ENCODE measurements at regions not wholly inside any gene's neighbourhood (a gene's known extent, or its start where the extent isn't known, plus 50 kb on each side); places are given as distances from the start of the nearest gene placed in this dataset.

DNA sequence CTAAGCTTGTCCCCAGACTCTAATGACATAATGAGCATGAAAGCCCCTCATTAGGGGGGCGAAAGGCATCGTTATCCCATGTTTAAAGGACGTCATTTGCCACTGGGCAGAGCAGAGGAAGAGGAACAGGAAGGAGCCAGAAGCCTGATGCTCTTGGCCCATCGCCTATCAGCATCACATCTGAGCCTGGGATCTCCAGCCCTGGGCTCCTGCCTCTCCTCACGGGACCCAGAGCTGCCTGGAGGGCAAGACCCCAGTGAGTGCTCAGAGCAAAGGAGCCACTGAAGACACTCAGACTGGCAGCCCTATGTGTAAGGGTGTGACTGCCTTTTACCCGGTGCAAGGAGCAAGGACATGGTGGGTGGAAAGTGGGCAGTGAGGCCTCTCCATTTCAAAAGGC lies 115.0 kb upstream of the ZNF507 start:
- no peak for DNase-seq

DNA sequence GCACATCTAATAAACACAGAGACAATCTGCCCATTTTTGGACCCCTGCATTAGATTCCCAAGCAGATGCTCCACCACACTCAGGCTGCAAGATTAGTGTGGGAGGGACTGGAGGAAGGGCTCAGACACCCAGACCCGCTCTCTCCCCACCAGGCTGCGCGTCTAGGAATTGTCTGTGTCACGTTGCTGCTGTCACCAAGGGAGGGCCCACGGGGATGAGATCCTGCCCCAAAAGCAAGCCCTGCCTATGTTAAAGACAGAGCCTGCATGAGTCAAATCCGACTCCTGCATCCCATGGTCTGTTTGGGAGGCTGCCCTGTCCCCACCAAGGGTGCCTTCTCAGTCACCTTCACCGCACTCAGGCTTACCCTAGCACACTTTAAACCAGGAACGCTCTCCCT lies 114.4 kb upstream of the ZNF507 start:
- no peak for DNase-seq

DNA sequence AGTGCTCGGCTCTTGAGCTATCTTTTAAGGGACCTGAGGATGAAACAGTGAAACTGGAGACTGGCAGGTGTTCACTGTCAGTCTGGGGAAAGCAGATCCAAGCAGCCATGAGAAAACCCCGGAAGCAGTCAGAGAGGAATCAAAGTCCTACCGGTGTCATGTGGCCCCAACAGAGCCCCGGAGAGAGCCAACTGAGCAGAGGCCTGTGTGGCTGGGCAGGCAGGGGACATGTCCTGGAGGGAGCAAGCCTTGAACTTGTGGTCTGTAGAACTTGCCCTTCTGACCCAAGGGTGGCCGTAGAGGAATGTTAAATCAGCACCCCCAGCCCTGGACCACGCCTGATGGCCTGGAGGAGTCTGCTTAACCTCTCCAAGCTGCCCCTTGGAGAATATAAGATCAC lies 113.7 kb upstream of the ZNF507 start:
- DNase-seq, result no peak

DNA sequence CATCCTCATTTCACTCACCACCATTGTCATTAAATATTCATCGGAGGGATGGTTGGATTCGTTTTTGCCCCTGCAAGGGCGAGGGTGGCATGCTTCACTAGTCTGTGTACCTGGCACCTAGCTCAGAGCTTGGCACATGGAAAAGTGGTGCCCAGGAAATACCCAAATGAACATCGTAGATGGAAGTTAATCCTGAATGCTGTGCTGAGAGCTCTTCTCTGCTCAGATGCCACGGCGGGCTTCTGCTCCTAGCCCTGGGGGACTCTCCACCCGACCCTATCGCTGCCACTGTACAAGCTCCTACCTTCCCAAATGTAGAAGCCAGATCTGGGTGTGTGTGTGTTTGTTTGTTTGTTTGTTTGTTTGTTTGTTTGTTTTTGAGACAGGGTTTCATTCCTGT lies 113.0 kb upstream of the ZNF507 start:
- DNase-seq, result no peak

DNA sequence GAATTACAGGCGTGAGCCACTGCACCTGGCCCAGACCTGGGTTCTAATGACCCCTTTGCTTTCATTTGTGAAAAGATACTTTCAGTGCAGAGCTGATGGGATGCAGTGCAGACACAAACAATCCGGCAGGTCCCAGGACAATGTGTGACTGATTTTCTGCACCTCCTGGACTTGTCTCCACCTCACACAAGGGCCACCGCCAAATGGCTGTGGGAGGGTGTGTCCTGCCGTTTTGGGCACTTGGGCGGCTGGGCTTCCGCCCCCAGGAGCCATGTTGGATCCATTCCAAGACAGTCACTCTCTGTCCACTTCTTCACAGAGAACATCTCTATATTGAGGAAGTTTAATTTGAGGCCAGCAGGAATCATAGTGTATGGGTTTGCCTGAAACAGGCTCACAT lies 112.3 kb upstream of the ZNF507 start:
- DNase-seq, result no peak

DNA sequence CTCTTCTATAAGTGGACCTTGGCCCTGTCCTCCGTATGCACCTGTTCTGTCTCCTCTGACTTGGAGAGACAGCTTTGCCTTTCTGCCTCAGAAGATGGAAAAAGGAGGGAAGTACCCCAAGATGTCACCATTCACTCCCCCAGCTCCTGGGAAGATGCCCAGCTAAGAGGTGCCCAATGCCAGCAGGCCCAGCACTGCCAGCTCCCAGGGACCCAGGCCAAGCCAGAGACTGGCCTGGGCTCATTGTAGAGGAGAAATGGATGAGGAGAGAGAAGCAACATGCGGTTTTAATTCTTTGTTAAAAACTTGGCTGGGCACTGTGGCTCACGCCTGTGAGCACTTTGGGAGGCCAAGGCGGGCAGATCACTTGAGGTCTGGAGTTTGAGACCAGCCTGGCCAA lies 111.5 kb upstream of the ZNF507 start:
- no peak for DNase-seq

DNA sequence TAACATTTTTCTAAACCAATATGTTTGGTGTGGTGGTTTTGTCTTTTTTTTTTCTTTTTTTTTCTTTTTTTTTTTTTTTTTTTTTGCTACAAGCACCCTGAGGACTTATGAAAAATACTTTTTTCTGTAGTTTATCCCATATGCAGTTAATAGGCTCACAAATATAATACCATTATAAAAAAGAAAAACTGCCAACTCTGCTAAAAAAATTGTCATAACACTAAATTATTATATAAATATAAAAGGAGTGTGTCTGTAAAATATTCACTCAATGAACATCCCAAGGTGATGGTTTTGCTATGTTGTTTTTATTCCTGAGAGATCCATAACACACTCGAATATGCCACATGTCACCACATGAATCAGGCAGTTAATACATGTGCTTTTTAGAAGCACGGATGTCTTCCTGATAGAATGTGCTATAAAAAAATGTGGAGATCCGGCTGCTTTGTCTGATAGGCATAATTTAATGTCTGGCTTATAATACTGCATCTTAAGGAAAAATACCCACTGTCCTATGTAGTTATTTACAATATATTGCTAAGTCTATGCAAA lies 110.7 kb upstream of the ZNF507 start:
- DNase-seq, result no peak

DNA sequence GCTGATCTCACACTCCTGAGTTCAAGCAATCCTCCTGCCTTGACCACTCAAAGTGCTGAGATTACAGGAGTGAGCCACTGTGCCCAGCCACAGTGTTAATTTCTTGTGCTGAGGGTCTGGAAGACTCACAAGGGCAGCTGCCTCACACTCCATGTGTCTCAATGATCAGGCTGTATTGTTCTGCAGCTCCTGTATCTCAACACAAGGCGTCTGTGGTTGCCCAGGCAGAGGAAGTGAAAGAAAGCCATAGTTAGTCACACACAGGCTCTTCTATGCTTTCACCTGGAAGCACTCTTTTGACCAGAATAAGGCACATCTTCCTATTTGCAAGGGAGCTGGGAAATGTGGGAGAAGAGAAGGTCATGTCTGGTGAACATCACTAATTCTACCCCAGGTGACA lies 107.3 kb upstream of the ZNF507 start:
- no peak for DNase-seq

DNA sequence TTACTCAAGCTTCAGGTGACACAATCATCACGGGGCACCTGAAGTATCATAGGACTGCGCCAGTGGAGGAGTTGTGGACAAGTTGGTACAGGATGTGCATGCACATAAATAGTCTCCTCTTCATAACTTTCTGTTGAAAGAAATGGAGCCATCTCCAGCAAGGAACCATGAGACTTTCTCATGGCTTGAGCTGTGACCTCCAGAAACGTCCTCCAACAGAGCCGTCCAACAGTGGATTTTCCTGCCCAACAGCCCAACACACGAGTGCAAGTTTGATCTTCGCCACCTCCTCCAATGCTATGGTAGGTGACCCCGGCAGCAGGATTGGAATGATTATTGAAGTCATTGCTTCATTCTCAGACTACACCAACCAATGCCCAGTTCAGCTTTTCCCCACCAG lies 105.1 kb upstream of the ZNF507 start:
- no peak for DNase-seq

DNA sequence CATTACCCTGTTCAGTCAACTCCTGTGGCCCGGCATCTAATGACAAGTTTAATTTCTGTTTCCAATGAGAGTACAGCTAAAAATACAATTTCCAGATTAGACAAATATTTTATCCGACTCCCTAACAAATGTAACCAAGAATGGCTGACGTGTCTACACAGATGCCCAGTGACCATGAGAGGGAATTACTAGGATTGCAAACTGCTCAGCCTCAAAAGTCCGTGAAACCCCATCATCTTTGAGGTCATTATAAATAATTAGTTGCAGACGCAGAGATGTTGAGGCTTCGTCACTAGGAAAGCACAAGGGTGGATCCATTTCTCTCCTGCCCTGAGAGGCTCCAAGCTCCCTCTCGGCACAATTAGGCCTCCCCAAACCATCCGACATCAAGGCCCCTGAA lies 104.1 kb upstream of the ZNF507 start:
- DNase-seq, result no peak

DNA sequence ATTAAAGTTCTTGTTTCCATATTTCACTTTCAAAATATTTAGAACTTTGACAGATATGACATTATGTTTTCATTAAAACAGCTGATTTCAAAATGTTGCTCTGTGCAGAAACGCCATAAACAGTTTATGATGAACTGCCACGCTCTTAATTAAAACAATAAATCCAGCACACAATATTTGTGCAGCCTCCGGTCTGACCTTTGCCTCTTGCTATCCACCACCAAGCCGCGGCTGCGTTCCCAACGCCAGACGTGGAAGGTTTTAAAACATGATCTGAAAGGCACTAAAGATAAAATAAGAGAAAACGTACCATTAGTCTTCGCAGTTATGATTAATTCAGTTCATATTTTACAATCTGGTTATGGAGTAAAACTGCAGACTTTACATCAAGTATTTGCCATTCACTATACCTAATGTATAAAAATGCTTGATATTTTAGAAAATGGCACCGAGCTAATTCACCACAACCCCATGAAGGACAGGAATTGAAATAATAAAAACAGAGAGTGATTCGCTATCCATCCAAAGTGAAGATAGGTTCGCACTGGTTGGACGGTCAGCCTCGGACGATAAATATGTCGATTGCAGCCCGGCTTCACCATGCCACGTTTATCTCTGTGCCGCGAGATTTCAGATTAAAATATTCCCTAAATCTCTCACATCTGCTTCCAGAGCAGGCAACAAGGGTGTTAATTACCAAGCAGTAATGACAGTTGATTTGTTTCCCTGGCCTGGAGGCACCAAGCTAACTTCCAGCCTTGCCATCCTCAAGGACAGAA lies 103.3 kb upstream of the ZNF507 start:
- no peak for DNase-seq

DNA sequence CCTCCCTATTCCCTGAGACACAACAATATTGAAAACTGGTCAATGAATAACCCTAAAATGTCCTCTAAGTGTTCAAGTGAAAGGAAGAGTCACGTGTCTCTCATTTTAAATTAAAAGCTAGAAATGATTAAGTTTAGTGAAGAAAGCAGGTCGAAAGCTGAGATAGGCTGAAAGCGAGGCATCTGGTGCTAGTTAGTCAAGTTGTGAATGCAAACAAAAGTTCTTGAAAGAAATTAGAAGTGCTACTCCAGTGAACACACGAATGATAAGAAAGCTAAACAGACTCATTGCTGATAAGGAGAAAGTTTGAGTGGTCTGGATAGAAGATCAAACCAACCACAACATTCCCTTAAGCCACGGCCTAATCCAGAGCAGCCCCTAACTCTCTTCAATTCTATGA lies 99.4 kb upstream of the ZNF507 start:
- DNase-seq, result no peak

DNA sequence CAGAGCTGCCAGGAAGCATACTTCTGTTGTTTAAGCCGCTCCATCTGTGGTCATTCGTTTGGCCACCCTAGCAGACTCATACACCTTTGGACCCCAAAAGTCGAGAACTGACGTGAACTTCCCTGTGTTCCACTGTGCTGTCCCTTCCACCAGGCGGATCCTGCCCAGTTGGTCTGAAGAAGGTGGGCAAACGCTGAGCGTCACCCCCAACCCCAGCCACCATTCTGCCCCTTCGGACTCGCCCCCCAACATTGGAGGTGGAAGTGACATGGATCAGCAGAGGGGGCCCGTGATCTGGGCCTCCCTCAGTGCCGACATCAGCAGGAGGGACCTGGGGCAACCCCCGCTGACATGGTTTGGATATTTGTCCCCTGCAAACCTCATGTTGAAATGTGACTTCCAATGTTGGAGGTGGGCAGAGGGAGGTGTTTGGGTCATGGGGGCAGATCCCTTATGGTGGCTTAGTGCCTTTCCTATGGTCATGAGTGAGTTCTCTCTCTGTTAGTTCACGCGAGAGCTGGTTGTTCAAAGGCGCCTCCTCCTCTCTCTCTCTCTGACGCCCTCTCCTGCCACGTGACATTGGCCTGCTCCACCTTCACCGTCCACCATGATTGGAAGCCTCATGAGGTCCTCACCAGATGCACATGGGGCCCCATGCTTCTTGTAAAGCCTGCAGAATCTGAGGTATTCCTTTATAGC lies 93.6 kb upstream of the ZNF507 start:
- no peak for DNase-seq

DNA sequence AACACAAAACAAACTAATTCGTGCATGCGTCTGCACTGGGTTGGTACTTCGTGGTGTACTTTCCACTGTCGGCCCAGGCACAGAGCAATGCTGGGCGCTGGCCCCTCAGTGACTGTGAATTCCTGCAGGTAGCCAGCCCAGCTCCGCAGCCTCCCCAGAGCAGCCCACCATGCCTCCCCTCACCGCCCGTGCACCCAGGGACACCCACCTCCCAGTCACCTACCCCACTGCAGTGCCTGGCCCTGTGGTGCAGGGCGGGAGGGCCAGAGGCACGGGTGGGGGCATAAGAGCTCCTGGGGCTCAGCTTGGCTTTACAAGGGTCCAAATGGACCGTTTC lies 93.1 kb upstream of the ZNF507 start:
- DNase-seq, result no peak

DNA sequence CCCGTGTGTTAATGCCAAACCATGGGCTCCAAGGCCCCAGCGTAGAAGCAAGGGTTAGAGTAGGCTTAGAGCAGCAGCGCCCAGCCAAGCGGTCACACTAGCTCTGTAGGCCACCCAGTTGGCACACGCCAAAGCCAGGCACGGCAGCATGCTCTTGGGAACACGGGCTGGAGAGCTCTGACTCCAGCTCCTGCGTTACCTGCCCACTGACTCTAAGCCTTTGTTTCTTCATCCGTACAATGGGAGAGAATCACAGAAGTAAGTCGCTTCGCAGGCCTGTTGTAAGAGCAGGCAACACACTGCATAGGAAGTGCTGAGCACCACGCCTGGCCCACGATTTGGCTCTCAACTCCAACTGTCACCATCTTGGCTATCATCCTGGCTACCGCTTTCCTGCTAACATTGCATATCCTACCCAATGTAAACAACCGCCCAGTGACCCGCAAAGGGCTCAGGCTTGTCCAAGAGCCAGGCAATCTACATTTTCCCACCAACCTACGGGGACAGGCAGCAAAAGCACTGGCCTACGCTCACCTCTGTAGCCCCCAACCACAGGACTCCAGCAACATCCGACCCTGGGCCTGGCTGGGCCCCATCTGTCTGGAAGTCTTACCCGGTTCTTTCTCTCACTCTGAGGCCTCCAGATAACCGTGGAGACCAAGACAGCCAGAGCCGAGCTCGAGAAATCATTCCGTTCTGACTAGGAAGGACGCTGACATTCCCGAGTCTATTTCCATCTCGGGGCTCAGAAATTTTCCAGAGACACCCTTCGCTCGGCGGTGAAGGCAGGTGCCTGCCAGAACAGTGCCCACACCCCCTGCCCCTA lies 91.5 kb upstream of the ZNF507 start:
- no peak for DNase-seq

DNA sequence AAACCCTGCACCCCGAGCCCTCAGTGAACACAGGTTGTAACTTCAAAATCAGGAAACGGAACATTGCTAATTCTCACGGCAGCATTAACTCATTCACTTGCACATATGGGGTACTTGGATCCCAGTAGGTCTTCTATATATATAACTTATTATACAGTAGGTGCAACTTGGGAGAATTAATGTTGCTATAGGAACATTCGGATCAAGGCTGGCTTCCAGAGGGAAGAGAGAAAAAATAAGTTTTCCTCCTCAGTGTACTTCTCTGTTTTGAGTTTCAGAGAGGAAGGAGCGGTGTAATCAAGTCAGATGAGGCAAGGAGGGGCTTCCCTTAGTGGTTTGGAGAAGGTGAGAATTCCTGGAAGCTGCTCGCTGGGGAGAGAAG lies 90.9 kb upstream of the ZNF507 start:
- no peak for DNase-seq

DNA sequence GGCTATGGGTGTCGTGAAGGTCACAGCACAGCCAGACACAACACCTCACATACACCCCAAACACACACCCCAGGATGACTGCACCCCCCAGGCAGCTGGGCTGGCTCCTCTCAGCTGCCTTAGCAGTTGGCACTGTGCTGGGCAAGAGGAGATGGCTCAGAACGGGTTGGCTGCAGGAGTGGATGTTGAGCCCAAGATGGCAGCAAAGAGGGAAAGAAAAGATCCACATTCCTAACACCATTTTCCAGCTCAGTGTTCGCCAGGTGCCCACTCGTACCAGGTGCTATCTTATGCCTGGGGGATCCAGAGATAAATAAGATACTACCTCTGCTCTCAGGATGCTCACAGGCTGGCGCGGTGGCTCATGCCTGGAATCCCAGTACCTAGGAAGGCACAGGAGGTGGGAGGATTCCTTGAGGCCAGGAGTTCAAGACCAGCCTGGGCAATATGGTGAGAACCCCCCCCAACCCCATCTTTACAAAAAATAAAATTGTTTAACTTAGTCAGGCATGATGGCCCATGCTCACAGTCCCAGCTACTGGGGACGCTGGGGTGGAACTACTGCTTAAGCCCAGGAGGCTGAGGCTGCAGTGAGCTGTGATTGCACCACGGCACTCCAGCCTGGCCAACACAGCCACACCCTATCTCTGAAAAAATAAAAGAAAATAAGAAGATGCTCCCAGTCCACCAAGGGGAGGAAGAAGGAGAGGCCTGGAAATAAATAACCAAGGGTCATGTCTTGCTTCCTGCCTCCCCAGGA lies 89.7 kb upstream of the ZNF507 start:
- no peak for DNase-seq

DNA sequence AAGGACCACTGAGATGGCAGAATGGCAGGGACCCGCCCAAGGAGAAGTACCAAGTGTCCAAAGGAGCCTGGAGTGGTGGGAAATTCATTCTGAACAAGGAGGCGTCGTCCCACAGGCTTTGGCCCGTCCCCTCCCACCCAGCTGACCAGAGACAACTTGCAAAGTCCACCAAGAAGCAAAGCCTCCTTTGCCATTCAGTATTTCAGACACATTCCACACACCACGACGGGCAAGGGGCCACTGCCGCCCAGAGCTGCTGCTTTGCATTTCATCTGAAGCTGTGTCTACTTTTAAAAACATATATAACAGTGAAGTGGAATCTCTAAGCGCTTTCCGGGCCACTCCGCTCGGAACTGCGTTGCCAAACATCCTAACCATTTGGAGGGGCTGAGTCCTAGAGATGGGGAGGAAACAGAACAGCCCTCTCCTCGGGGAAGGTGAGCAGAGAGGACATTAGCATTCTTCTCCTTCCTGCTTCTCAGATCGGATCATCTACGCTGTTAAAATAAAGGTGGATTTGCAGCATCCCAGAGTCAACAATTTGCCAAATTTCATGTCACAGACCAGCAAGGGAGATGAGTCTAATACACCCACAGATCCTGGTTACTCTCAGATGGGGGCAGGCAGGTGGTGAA lies 89.0 kb upstream of the ZNF507 start:
- DNase-seq, result no peak

DNA sequence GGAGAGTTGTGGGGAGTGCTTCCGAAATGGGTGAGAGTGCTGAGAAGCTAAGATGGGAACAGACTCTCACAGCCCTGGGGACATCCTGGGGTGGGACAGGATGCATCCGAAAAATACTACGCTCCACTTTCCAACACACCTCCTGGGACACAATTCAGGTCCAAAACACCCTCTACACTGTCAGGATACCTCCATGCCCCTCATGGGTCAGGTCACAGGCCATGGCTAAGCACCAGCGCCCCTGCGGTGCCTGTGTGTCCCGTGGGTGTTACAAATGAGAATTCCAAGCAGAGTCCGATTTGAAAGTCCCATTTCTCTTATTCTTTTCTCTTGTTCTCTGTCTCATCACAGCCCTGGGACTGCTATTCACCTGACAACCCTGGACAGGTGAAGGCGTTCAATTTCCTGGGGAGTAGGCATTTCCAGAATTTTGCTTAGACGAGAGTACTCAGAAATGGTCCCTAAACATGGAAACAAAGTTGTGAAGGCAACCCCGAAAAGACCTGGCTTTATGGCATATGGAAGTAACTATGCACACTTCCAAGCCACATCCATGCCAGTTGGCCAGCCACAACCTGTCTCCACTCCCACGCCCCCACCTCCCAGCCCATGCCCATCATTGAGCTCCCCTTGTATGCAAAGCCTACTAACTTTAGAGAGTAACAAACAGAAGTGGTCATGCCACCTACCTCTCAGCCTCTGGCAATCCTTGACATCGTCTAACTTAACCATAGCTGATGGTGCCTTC lies 87.9 kb upstream of the ZNF507 start:
- DNase-seq, result no peak

DNA sequence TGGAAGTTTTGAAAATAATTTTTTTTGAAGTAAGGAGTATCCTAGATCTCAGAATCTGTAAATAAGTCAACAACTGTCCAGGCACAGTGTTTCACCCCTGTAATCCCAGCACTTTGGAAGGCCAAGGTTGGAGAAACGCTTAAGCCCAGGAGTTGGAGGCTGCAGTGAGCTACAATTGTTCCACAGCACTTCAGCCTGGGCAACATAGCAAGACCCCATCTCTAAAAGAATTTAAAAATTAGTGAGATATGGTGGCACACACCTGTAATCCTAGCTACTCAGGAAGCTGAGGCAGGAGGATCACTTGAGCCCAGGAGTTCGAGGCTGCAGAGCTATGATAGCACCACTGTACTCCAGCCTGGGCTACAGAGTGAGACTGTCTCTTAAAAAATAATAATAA lies 87.2 kb upstream of the ZNF507 start:
- DNase-seq, result no peak

DNA sequence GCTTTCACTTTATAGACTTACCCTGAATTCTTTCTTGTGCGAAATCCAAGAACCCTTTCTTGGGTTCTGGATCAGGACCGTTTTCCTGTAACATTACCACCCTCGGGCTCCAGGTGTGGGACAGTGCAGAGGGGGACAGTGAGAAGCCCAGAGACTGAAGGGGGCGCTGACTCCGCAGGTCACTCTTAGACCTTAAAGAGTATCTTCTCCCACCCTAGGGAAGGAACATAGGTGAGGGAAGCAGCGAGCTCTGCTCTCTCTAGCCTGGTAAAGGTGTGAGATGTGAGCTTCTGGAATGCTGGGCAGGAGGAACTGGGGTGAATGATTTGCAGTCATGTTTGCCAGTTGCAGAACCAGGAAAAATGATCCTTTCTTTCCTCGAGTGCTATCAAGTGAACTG lies 80.8 kb upstream of the ZNF507 start:
- DNase-seq, result no peak

DNA sequence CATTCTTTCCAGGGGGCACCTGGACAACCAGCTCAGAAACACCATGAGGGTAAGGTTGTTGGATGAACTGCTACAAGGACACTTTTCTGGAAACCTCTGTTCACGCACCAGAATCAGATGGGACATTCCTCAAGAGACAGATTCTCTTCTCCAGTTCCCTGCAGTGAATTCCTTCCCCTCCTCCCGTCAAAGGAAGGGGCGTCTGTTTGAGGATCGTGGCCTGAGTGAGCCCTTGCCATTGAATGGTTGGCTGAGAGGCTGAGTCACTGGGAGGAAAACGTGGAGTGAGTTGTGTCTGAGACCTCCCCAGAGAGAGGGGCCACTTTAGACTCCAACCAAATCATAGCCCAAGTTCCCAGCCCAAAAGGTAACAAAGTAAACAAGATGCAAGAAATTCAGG lies 79.4 kb upstream of the ZNF507 start:
- DNase-seq, result no peak

Measured in NCI-H2227 treated with DMSO at 0.1 percent for 48 hours (cell line).